WERI-Rb-1 (cell line): ENCODE measurements at regions not wholly inside any gene's neighbourhood (a gene's known extent, or its start where the extent isn't known, plus 50 kb on each side); places are given as distances from the start of the nearest gene placed in this dataset.

Source experiments
- DNase-seq: peaks from one replicate; pipeline ENCODE4 v3.0.0-alpha.2; 2020
- H3K27ac ChIP-seq: fragments of 250-450 bp; sonication (Bioruptor Pico); 2 replicates; pipeline ENCODE4 v1.5.1; 2020; ENCODE audit warnings: mild to moderate bottlenecking, moderate library complexity
- H3K27me3 ChIP-seq: fragments of 250-450 bp; sonication (Bioruptor Pico); 2 replicates; pipeline ENCODE4 v1.5.1; 2021; ENCODE audit warnings: mild to moderate bottlenecking, low read depth, moderate library complexity; ENCODE audit not compliant: insufficient read depth, severe bottlenecking
- H3K36me3 ChIP-seq: fragments of 250-450 bp; sonication (Bioruptor Pico); 2 replicates; pipeline ENCODE4 v1.5.1; 2020; ENCODE audit warnings: mild to moderate bottlenecking, moderate library complexity
- H3K4me3 ChIP-seq: 2 replicates; pipeline ENCODE4 v1.5.1; 2011; ENCODE audit warnings: low read depth, mild to moderate bottlenecking, control low read depth, low read length
- H3K9me3 ChIP-seq: fragments of 250-450 bp; sonication (Bioruptor Pico); 2 replicates; pipeline ENCODE4 v1.5.1; 2021; ENCODE audit warnings: mild to moderate bottlenecking, moderate library complexity; ENCODE audit not compliant: severe bottlenecking
- CTCF ChIP-seq: IDR thresholded peaks from 2 replicates; pipeline ENCODE4 v1.5.1; 2011; ENCODE audit warnings: low read depth, mild to moderate bottlenecking, control low read depth, inconsistent platforms, low read length

GRCh38 chr4:106629268-106629625 is 260.7 kb upstream of the GIMD1 start:
- DNase-seq, result no peak
- Histone ChIP-seq H3K36me3 (no peaks in the 10 kb centered on the region), H3K27ac (no peak overlapping the region), H3K9me3 (no peaks in the 10 kb centered on the region), H3K27me3 (no peaks in the 10 kb centered on the region), H3K4me3 (no peak overlapping the region)
- TF ChIP-seq CTCF, result no peak

DNA sequence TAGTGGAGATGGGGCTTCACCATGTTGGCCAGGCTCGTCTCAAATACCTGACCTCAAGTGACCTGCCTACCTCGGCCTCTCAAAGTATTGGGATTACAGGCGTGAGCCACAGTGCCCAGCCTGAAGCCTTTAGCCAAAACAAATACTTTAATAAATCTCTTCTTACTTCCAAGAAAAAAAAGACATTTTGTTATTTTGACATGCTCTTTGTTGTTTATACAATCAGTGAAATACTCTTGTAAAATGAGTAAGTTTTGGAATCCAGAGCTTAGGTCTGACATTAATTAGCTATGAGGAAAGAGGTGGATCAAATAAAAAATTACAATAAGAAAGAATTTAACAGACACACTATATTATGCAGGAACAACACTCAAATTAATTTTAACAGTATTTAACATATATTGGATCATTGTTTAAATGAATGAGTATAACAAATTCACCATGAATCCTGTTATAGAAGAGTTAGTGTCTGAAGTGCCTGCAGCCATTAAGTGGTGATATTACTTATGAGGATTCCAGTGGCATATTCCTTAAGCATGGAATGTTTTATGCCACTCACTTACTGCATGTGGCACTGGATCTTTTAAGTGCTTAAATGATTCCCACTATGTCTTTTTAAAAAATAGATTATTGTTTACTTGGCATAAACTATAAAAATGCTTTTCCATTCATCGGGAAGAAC is 260.1 kb upstream of the GIMD1 start:
- DNase-seq, result no peak
- H3K27me3 ChIP-seq, result no peaks in the 10 kb centered on the region
- no peaks in the 10 kb centered on the region for H3K36me3 ChIP-seq
- no peaks in the 10 kb centered on the region for H3K9me3 ChIP-seq
- no peak for TF ChIP-seq CTCF
- no peak overlapping the region for H3K4me3 ChIP-seq
- H3K27ac ChIP-seq, result no peak overlapping the region

GRCh38 chr4:106627051-106627450 is 258.5 kb upstream of the GIMD1 start:
- TF ChIP-seq CTCF, result no peak
- Histone ChIP-seq H3K36me3 (no peaks in the 10 kb centered on the region), H3K4me3 (no peak overlapping the region), H3K27me3 (no peaks in the 10 kb centered on the region), H3K27ac (no peak overlapping the region), H3K9me3 (no peaks in the 10 kb centered on the region)
- DNase-seq, result no peak

- no peak for TF ChIP-seq CTCF
- DNase-seq, result no peak
- no peaks in the 10 kb centered on the region for H3K9me3 ChIP-seq
- H3K4me3 ChIP-seq, result no peak overlapping the region
- no peaks in the 10 kb centered on the region for H3K36me3 ChIP-seq
- no peak overlapping the region for H3K27ac ChIP-seq
- no peaks in the 10 kb centered on the region for H3K27me3 ChIP-seq
Measured at GRCh38 chr4:106624671-106625070, 256.1 kb upstream of the GIMD1 start.

DNA sequence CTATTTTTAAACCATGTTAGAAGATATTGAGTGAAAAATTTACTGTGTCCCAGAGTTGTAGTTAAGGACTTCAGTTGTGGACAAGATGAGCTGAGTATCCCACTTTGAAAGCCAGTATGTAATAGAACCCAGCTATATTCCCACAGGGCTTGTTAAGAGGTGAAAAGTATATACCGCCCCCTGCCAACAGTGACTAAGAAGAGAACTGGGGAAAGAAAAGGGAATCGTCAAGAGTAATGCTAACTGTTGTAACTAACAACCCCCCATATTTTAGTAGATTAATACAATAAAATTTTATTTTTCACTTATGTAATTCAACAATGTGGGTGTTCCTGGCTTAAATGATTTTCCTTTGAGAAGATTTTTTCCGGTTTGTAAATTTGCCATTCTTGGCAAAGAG is 250.4 kb upstream of the GIMD1 start:
- DNase-seq, result no peak
- no peak for TF ChIP-seq CTCF

DNA sequence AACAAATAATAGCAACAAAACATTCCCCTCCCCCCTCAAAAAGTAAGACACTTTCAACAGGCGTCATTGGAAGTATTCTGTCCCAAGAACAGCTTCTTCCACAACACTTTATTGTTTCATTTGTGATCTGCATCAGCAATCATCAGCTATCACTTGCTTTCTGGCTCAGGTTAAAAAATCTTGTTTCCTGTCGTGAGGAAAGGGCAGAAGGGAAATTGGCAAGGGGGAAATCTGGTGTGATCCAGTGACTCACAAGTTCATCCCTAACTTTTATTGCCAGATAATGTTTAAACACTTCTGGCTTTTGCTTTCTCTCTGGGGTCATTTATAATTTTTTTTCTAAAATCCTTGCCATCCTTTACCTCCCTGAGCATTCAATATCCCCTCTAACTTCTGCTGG is 247.4 kb upstream of the GIMD1 start:
- Histone ChIP-seq H3K9me3 (peaks cover 2% of the 10 kb centered on the region), H3K36me3 (no peaks in the 10 kb centered on the region), H3K4me3 (no peak overlapping the region), H3K27ac (no peak overlapping the region), H3K27me3 (no peaks in the 10 kb centered on the region)
- no peak for DNase-seq
- no peak for TF ChIP-seq CTCF

More for the DNA sequence above, 250.4 kb upstream of the GIMD1 start:
- Histone ChIP-seq H3K9me3 (no peaks in the 10 kb centered on the region), H3K27ac (no peak overlapping the region), H3K27me3 (no peaks in the 10 kb centered on the region), H3K4me3 (no peak overlapping the region), H3K36me3 (no peaks in the 10 kb centered on the region)
